Kidney tubule cell (primary cell): ENCODE measurements at regions not wholly inside any gene's neighbourhood (a gene's known extent, or its start where the extent isn't known, plus 50 kb on each side); places are given as distances from the start of the nearest gene placed in this dataset.
"Not testable (repeated sequence)": the region's sequence is repeated elsewhere in the genome, so short reads cannot be mapped to it uniquely, and the experiment has no call there.

Experiments used
- DNase-seq: peaks from one replicate; pipeline ENCODE4 v3.0.0-alpha.2; 2018; ENCODE audit warnings: low spot score

GRCh38 chr17:14621826-14622614, 321.1 kb downstream of the HS3ST3B1 start:
- no peak for DNase-seq

GRCh38 chr17:14619821-14620220, 318.9 kb downstream of the HS3ST3B1 start:
- no peak for DNase-seq

GRCh38 chr17:14616528-14616927, 315.6 kb downstream of the HS3ST3B1 start:
- DNase-seq, result no peak

DNA sequence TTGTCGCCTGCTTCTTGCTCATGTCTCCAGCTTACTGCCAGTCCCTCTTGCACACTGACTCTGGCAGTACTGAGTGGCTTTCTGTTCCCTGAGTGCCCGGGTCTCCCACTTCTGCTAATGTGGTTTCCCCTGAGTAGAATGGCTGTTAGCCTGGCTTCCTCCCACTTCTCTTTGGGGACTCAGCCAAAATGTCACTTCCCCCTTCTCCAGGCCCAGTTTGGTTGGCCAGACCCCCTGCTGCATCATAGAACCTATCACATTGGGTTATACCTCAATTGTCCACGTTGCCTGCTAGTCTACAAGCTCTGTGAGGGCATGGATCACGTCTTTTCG, 304.4 kb downstream of the HS3ST3B1 start:
- no peak for DNase-seq

DNA sequence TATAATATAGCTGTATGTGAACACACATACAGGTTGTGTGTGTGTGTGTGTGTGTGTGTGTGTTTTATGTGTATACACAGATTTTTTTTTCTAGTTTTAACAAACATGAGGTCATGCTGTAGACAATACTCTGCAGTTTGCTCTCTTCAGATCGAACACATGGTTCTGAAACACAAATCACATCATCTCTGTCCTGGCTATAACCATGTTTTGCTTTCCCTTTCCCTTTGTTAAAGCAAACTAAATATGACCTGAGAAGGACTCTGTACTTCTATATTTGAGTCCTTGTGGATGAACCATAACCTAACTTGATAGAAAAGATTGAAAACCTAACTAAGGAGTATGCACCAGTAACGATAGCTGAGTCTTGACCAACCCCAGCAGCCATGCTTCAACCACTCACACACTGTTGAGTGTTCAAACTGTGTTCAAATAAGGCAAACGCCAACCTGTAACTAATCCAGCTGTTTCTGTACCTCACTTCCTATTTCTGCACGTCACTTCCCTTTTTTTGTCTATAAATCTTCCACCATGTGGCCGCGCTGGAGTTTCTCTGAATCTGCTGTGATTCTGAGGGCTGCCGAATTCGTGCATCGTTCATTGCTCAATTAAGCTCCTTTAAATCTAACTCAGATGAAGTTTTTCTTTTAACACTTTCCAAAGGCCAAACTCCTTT, 303.8 kb downstream of the HS3ST3B1 start:
- no peak for DNase-seq

DNA sequence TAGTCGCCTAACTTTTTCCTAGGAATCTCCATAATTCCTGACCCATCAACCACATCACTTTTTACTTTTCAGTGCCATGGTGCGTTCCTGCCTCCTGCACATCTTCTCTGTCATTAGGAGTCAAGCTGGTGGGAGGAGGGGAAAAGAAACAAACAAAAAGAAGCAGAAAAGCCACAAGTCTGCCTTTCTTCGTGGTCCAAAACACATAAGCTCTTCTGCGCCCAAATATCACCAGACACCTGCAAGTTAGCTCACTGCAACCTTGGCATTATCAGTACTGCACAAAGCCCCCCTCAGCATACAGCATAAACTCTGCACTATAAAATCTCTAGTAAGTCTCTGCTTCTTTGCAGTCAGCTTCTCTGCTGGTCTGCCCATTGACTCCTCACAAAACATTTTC, 295.3 kb downstream of the HS3ST3B1 start:
- DNase-seq, result no peak

- no peak for DNase-seq
Measured at GRCh38 chr17:14595656-14596055, 294.8 kb downstream of the HS3ST3B1 start.

DNA sequence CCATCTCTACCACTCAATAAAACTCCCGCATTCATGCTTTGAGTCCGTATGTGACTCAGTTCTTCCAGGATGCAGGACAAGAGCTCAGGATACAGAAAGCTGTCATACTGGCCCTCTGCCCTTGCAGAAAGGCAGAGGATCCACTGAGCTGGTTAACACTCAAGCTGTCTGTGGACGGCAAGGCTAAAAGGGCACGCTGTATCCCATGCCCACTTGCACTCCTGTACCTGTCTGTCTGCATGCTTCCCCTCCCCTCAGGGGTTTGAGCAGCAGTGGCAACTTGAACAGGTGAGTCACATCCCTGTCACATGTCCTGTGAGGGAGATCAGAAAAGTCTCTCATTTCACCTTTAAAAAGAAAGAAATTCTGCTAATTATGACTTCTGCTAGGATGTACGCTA, 293.8 kb downstream of the HS3ST3B1 start:
- no peak for DNase-seq

- DNase-seq, result no peak
Measured at GRCh38 chr17:14593956-14594355, 293.1 kb downstream of the HS3ST3B1 start.

DNA sequence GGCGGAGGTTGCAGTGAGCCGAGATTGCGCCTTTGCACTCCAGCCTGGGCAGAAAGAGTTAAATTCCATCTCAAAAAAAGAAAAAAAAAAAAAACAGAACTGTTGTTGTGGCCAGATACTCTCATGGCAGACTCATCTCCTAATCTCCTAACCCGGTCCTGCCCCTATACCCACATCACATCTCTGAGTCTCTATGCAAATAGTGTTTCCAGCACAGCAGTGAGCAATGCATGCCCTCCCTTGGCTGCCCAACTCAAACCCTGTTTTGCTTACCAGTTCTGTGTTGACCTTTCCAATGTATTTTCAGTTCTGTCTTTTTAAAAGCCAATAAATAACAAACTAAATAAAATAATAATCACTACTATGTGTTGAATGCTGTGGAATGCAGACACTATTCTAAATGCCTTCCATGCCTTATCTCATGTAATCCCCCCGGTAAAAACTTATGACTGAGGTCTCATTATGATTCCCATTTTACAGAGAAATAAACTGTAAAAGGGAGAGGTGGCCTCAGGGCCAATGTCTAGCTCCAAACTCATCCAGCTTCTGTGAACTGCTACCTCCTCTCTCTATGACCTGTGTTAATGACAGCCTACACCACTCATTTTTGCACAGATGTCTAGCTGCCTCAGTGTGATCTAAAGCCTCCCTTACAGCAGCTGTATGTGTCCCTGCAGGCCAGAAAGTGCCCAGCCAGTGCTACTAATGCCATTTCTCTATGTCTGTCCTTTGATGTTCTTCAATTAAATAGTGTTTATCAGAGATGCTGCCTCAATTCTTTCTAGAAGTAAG, 289.8 kb downstream of the HS3ST3B1 start:
- no peak for DNase-seq

DNA sequence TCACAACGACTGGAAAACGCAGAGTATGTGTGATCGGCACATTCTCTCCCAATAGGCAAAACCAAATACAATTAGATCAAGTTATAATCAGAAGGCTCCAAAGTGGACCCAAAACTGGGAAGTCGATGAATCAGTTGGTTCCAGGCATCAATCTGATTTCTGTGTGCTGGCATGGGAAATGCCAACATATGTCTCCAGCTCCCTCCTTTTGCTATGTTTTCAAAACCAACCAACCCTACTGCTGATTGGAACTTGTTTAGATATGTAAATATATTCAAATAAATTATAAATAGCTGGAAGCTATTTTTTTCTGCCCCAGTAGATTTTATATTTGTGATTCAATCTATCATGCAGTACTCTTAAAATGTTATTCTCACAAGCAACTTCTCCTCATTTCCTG, 284.2 kb downstream of the HS3ST3B1 start:
- DNase-seq, result no peak

GRCh38 chr17:14582996-14583395, 282.1 kb downstream of the HS3ST3B1 start:
- DNase-seq, result no peak

- DNase-seq, result no peak
Measured at GRCh38 chr17:14581186-14581830, 280.4 kb downstream of the HS3ST3B1 start.

- DNase-seq, result no peak
Measured at GRCh38 chr17:14580499-14580898, 279.6 kb downstream of the HS3ST3B1 start.

DNA sequence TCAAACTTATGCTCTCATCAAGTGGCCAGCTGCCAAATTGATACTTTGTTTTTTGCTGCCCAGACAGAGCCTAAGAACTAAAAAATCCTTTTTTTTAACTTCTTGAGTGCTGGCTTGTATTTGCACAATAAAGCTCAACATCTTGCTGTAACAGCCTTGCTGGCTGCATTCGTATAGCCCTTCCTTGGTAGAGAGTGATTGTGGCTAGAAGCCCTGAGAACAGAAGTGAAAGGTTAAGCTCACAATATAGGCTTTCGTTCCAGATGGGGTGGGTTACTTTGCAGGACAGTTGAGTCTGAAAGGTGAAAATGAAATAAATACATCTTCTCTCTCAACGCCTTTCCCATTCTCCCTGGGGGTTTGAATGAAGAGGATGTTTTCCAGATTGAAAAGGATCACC, 278.8 kb downstream of the HS3ST3B1 start:
- no peak for DNase-seq

- no peak for DNase-seq
Measured at GRCh38 chr17:14575471-14575953, 274.6 kb downstream of the HS3ST3B1 start.

- DNase-seq, result not testable (repeated sequence)
Measured at GRCh38 chr17:14560325-14560724, 259.4 kb downstream of the HS3ST3B1 start.

DNA sequence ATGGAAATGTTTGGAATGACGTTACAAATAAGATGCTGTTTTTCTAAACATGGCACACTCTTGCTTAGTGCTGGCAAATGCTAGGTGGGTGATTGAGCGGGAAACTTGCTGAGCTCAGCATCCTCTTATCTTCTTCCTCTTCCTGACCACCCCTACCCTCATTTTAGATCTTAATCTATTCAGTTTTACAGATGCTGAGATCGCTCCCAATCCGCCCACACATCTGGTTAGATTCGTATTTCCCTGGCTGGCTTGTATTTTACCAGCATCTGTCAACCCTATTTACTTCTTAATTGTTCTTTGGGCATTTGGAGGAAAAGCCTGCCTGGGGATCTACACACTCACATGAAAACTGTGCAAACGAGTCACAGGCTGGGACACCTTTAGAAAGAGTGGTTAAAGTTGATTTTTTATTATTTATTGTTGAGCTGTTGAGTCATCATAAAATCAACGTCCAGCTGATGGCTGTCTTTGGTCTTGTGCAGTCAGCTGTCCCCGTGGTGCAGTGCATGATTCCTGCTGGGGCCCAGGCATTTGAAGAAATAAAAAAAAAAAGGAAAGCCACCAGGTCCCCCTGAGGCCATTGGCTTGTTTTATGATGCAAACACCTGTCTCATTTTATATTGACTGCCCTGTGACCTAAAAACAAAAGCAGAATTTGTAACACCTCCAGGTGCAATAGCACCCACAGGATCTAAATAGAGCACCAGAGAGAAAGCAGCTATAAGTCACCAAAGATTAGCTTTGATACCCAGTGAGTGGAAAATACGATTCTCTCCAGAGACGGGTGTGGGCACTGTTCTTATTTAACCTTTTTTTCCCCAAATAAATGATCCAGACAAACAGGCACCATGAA, 258.6 kb downstream of the HS3ST3B1 start:
- no peak for DNase-seq

- no peak for DNase-seq
Measured at GRCh38 chr17:14557480-14557879, 256.6 kb downstream of the HS3ST3B1 start.

GRCh38 chr17:14553847-14554246, 253.0 kb downstream of the HS3ST3B1 start:
- no peak for DNase-seq

DNA sequence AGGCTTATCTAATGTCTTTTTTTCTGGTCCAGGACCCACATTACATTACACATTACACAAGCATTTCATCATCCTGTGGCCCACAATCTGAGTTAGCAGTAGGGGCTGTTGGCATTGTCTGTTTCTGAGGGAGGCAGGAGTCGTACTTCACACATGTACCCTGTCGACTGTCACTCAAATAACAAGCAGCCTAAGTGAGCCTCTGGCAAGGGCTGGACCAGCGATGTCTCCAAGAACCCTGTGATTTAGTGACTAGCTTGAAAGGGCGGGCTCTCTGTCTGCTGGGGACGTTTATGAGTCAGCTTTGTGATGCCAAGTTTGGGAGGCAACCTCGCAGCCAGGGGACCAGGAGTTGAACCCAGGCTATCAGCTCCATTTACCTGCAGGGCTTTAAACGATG, 251.4 kb downstream of the HS3ST3B1 start:
- no peak for DNase-seq
